Jurkat, Clone E6-1 (cell line): ENCODE measurements at regions not wholly inside any gene's neighbourhood (a gene's known extent, or its start where the extent isn't known, plus 50 kb on each side); places are given as distances from the start of the nearest gene placed in this dataset.
"Not testable (repeated sequence)": the region's sequence is repeated elsewhere in the genome, so short reads cannot be mapped to it uniquely, and the experiment has no call there.

Experiments
- DNase-seq: peaks from one replicate; pipeline ENCODE4 v3.0.0-alpha.2; 2011; ENCODE audit warnings: low read depth, low spot score
- H3K4me3 ChIP-seq: 2 replicates; pipeline ENCODE4 v1.5.1; 2011; ENCODE audit warnings: mild to moderate bottlenecking, low read length, control low read depth, moderate library complexity

GRCh38 chr20:47973519-47974233, 188.4 kb upstream of the SULF2 start:
- no peak for DNase-seq
- no peak overlapping the region for H3K4me3 ChIP-seq

GRCh38 chr20:47972916-47973309, 187.6 kb upstream of the SULF2 start:
- DNase-seq = no peak
- no peak overlapping the region for H3K4me3 ChIP-seq

GRCh38 chr20:47972297-47972915, 187.1 kb upstream of the SULF2 start:
- DNase-seq, H3K4me3 ChIP-seq: not testable (repeated sequence)

GRCh38 chr20:47971058-47971791, 185.9 kb upstream of the SULF2 start:
- no peak for DNase-seq
- no peak overlapping the region for H3K4me3 ChIP-seq

GRCh38 chr20:47970282-47970903, 185.1 kb upstream of the SULF2 start:
- DNase-seq = no peak

GRCh38 chr20:47969426-47969825, 184.1 kb upstream of the SULF2 start:
- no peak overlapping the region for H3K4me3 ChIP-seq
- no peak for DNase-seq

More at GRCh38 chr20:47970282-47970903, 185.1 kb upstream of the SULF2 start:
- H3K4me3 ChIP-seq = no peak overlapping the region

- DNase-seq = no peak
- no peak overlapping the region for H3K4me3 ChIP-seq
These were observed 183.4 kb upstream of the SULF2 start for GRCh38 chr20:47968541-47969310.

GRCh38 chr20:47964149-47964548, 178.9 kb upstream of the SULF2 start:
- no peak for DNase-seq
- H3K4me3 ChIP-seq = no peak overlapping the region

- no peak overlapping the region for H3K4me3 ChIP-seq
- no peak for DNase-seq
These were observed 177.7 kb upstream of the SULF2 start for GRCh38 chr20:47963022-47963421.

GRCh38 chr20:47962286-47962963, 177.1 kb upstream of the SULF2 start:
- no peak for DNase-seq
- H3K4me3 ChIP-seq = no peak overlapping the region

GRCh38 chr20:47960769-47961541, 175.7 kb upstream of the SULF2 start:
- no peak for DNase-seq
- H3K4me3 ChIP-seq = no peak overlapping the region

GRCh38 chr20:47960277-47960676, 175.0 kb upstream of the SULF2 start:
- H3K4me3 ChIP-seq = no peak overlapping the region
- no peak for DNase-seq

- not testable (repeated sequence) for H3K4me3 ChIP-seq, DNase-seq
These were observed 172.9 kb upstream of the SULF2 start for GRCh38 chr20:47957989-47958801.

GRCh38 chr20:47957135-47957534, 171.9 kb upstream of the SULF2 start:
- DNase-seq = no peak
- no peak overlapping the region for H3K4me3 ChIP-seq

- no peak overlapping the region for H3K4me3 ChIP-seq
- DNase-seq = no peak
These were observed 171.2 kb upstream of the SULF2 start for GRCh38 chr20:47956268-47956995.

GRCh38 chr20:47953471-47953870, 168.2 kb upstream of the SULF2 start:
- DNase-seq = no peak
- H3K4me3 ChIP-seq = no peak overlapping the region
